Activated B cell treated with CpG ODN at 0.5 μM for 24 hours (primary cell): ENCODE measurements at regions not wholly inside any gene's neighbourhood (a gene's known extent, or its start where the extent isn't known, plus 50 kb on each side); places are given as distances from the start of the nearest gene placed in this dataset.
"Not testable (repeated sequence)": the region's sequence is repeated elsewhere in the genome, so short reads cannot be mapped to it uniquely, and the experiment has no call there.

Experiments used
- ATAC-seq: fragments of 200-7000 bp; cut with Tn5 transposase; one replicate; pipeline ENCODE4 v1.10.0; 2021; ENCODE audit warnings: low read depth, mild to moderate bottlenecking, moderate library complexity
- CTCF ChIA-PET: fragments of 350-600 bp; sonication (Branson Sonifier 250); formaldehyde crosslinking; loops from one replicate; lab custom pipeline; 2021; ENCODE audit warnings: antibody characterized with exemption; lab: Charles Lee
- POLR2A ChIA-PET: fragments of 350-600 bp; sonication (Branson Sonifier 250); formaldehyde crosslinking; loops from one replicate; lab custom pipeline; 2021; ENCODE audit warnings: antibody characterized with exemption; lab: Charles Lee
- DNase-seq: peaks from one replicate; pipeline ENCODE4 v3.0.0; 2022
- H3K27ac Mint-ChIP-seq: one replicate; pipeline ENCODE4 v1.8.0; 2020; ENCODE audit warnings: mixed read lengths
- H3K27me3 Mint-ChIP-seq: one replicate; pipeline ENCODE4 v1.8.0; 2021; ENCODE audit warnings: mixed read lengths
- H3K36me3 Mint-ChIP-seq: one replicate; pipeline ENCODE4 v1.8.0; 2021; ENCODE audit warnings: low read depth, mixed read lengths
- H3K4me1 Mint-ChIP-seq: one replicate; pipeline ENCODE4 v1.8.0; 2021; ENCODE audit warnings: mixed read lengths
- H3K4me3 Mint-ChIP-seq: one replicate; pipeline ENCODE4 v1.8.0; 2020; ENCODE audit warnings: mild to moderate bottlenecking, mixed read lengths
- H3K9me3 Mint-ChIP-seq: one replicate; pipeline ENCODE4 v1.8.0; 2020; ENCODE audit warnings: mixed read lengths
- CTCF ChIP-seq: fragments of 200-600 bp; IDR thresholded peaks from one replicate; pipeline ENCODE4 v1.8.0; 2022; ENCODE audit warnings: antibody characterized with exemption, mild to moderate bottlenecking
- intact Hi-C: fragments of 100-400 bp; cut with micrococcal nuclease; formaldehyde crosslinking; loops from one replicate; pipeline ENCODE4 v1.15.1; 2024

- ChIA-PET CTCF (no interaction called here), POLR2A (no interaction called here)
- intact Hi-C loops: no loop called here
- ATAC-seq: no peak
- H3K27ac Mint-ChIP-seq: no peak overlapping the region
- H3K4me1 Mint-ChIP-seq: no peaks in the 10 kb centered on the region
- DNase-seq: no peak
- H3K9me3 Mint-ChIP-seq: no peaks in the 10 kb centered on the region
- no peak overlapping the region for H3K4me3 Mint-ChIP-seq
- H3K36me3 Mint-ChIP-seq: no peaks in the 10 kb centered on the region
- TF ChIP-seq CTCF: no peak
- no peaks in the 10 kb centered on the region for H3K27me3 Mint-ChIP-seq
Measured at GRCh38 chr2:103179798-103180197, 418.0 kb downstream of the TMEM182 start.

GRCh38 chr2:103183061-103183460 lies 421.2 kb downstream of the TMEM182 start:
- H3K4me3 Mint-ChIP-seq: no peak overlapping the region
- TF ChIP-seq CTCF: no peak
- intact Hi-C loops: no loop called here
- ATAC-seq (no peak), DNase-seq (no peak)
- H3K27me3 Mint-ChIP-seq: no peaks in the 10 kb centered on the region
- no peak overlapping the region for H3K27ac Mint-ChIP-seq
- H3K9me3 Mint-ChIP-seq: peaks cover under 1% of the 10 kb centered on the region
- H3K4me1 Mint-ChIP-seq: no peaks in the 10 kb centered on the region
- no peaks in the 10 kb centered on the region for H3K36me3 Mint-ChIP-seq
- ChIA-PET CTCF (no interaction called here), POLR2A (no interaction called here)

- Mint-ChIP-seq H3K36me3 (no peaks in the 10 kb centered on the region), H3K4me3 (no peak overlapping the region), H3K27me3 (no peaks in the 10 kb centered on the region), H3K27ac (no peak overlapping the region), H3K9me3 (peaks cover 2% of the 10 kb centered on the region), H3K4me1 (no peaks in the 10 kb centered on the region)
- ATAC-seq (no peak), DNase-seq (no peak)
- intact Hi-C loops: no loop called here
- ChIA-PET CTCF (no interaction called here), POLR2A (no interaction called here)
- no peak for TF ChIP-seq CTCF
Measured at GRCh38 chr2:103196802-103197201, 435.0 kb downstream of the TMEM182 start.

GRCh38 chr2:103200774-103201173 lies 438.9 kb downstream of the TMEM182 start:
- H3K36me3 Mint-ChIP-seq, intact Hi-C loops, H3K27me3 Mint-ChIP-seq, DNase-seq, ATAC-seq, CTCF ChIA-PET, H3K9me3 Mint-ChIP-seq, H3K4me3 Mint-ChIP-seq, H3K27ac Mint-ChIP-seq, POLR2A ChIA-PET, H3K4me1 Mint-ChIP-seq: not testable (repeated sequence)

- ATAC-seq (no peak), DNase-seq (no peak)
- Mint-ChIP-seq H3K4me3 (no peak overlapping the region), H3K4me1 (no peaks in the 10 kb centered on the region), H3K27ac (no peak overlapping the region), H3K27me3 (no peaks in the 10 kb centered on the region), H3K36me3 (no peaks in the 10 kb centered on the region), H3K9me3 (peaks cover 4% of the 10 kb centered on the region)
- intact Hi-C loops: no loop called here
- ChIA-PET CTCF (no interaction called here), POLR2A (no interaction called here)
- no peak for TF ChIP-seq CTCF
Measured at GRCh38 chr2:103208916-103209315, 447.1 kb downstream of the TMEM182 start.

GRCh38 chr2:103213028-103213542 lies 451.3 kb downstream of the TMEM182 start:
- no peak for DNase-seq
- Mint-ChIP-seq H3K4me3 (no peak overlapping the region), H3K9me3 (peaks cover 9% of the 10 kb centered on the region), H3K27ac (no peak overlapping the region), H3K27me3 (no peaks in the 10 kb centered on the region), H3K4me1 (no peaks in the 10 kb centered on the region), H3K36me3 (no peaks in the 10 kb centered on the region)
- ChIA-PET POLR2A (no interaction called here), CTCF (no interaction called here)
- intact Hi-C loops: no loop called here
- ATAC-seq: no peak
- TF ChIP-seq CTCF: no peak
